ENCODE measurements at regions not wholly inside any gene's neighbourhood (a gene's known extent, or its start where the extent isn't known, plus 50 kb on each side); places are given as distances from the start of the nearest gene placed in this dataset.
"Not testable (repeated sequence)": the region's sequence is repeated elsewhere in the genome, so short reads cannot be mapped to it uniquely, and the experiment has no call there.

GRCh38 chr3:139109271-139109670 lies 64.6 kb upstream of the PRR23C start:
- H3K27me3 ChIP-seq (replicated peaks in 1 of 4; ENCODE audit: control extremely low read depth in 1 of 4, control insufficient read depth in 3 of 4, insufficient read depth in 4 of 4, low read length in 3 of 4), result peaks cover 0 to 7% (median 2%) of the 10 kb centered on the region in 4 experiments
- TF ChIP-seq EZH2 (IDR thresholded peaks at IDR 0.05; ENCODE audit: borderline replicate concordance, insufficient read depth, low read depth, low read length, poor library complexity, severe bottlenecking), result no peak
- no peak for TF ChIP-seq CTCF (IDR thresholded peaks at IDR 0.05)
- H3K79me2 ChIP-seq (ENCODE audit: control insufficient read depth, insufficient read depth, low read length), result no peaks in the 10 kb centered on the region
- H3K4me3 ChIP-seq (ENCODE audit: control extremely low read depth in 1 of 5, extremely low read depth in 1 of 5, insufficient read depth in 1 of 5, low read depth in 2 of 5, low read length in 4 of 5), result no peak overlapping the region
- Mint-ChIP-seq H3K4me3 (no peak overlapping the region), H3K4me1 (no peaks in the 10 kb centered on the region), H3K27ac (no peak overlapping the region), H3K27me3 (peaks cover 12% of the 10 kb centered on the region), H3K9me3 (ENCODE audit: insufficient read depth) (no peaks in the 10 kb centered on the region)
- H3K9me3 ChIP-seq (ENCODE audit: control extremely low read depth in 1 of 3, control insufficient read depth in 2 of 3, insufficient read depth in 1 of 3, low read length in 2 of 3), result no peaks in the 10 kb centered on the region
- H3K36me3 ChIP-seq (replicated peaks in 1 of 2; ENCODE audit: control extremely low read depth in 1 of 2, control insufficient read depth in 1 of 2, extremely low read depth in 1 of 2, insufficient read depth in 2 of 2, low read length in 1 of 2), result no peaks in the 10 kb centered on the region
- ATAC-seq (ENCODE audit: low read depth), result no peak
- intact Hi-C loops (cut with micrococcal nuclease), result no loop called here
- no peak overlapping the region for H3K27ac ChIP-seq (ENCODE audit: low read length in 2 of 2)
- H3K4me1 ChIP-seq (ENCODE audit: control insufficient read depth in 2 of 2, insufficient read depth in 2 of 2, low read length in 2 of 2), result no peaks in the 10 kb centered on the region
- POLR2A ChIA-PET, result no interaction called here
- no peak overlapping the region for H3K4me2 ChIP-seq (replicated peaks; ENCODE audit: low read depth, low read length, poor library complexity, severe bottlenecking)
- DNase-seq, result no peak
- H3K9ac ChIP-seq (ENCODE audit: low read length), result no peak overlapping the region
- CTCF ChIA-PET, result interaction anchor here (0.6 to 1.0 kb wide), 2 partner anchors 14 to 173 kb away, joined by 3 read pairs; no protein-coding TSS in a partner anchor
- no peak overlapping the region for H2AFZ ChIP-seq (ENCODE audit: insufficient read depth, low read depth, low read length, poor library complexity, severe bottlenecking)
- no peaks in the 10 kb centered on the region for H4K20me1 ChIP-seq (ENCODE audit: control insufficient read depth, insufficient read depth, low read length, poor library complexity, severe bottlenecking)
- 92% methylated on average over 5 of the region's 5 CpGs for WGBS (ENCODE audit: insufficient coverage)

- H3K27me3 Mint-ChIP-seq, result peaks cover 12% of the 10 kb centered on the region
- H3K4me1 Mint-ChIP-seq, result no peaks in the 10 kb centered on the region
- intact Hi-C loops (cut with micrococcal nuclease), result no loop called here
- H3K9me3 ChIP-seq (ENCODE audit: control extremely low read depth in 1 of 3, control insufficient read depth in 2 of 3, insufficient read depth in 1 of 3, low read length in 2 of 3), result no peaks in the 10 kb centered on the region
- no peak for DNase-seq
- ChIA-PET POLR2A (no interaction called here), CTCF (no interaction called here)
- H2AFZ ChIP-seq (ENCODE audit: insufficient read depth, low read depth, low read length, poor library complexity, severe bottlenecking), result no peak overlapping the region
- H3K27ac Mint-ChIP-seq, result no peak overlapping the region
- 76% methylated on average over 10 of the region's 10 CpGs for WGBS (ENCODE audit: insufficient coverage)
- no peaks in the 10 kb centered on the region for H4K20me1 ChIP-seq (ENCODE audit: control insufficient read depth, insufficient read depth, low read length, poor library complexity, severe bottlenecking)
- H3K4me1 ChIP-seq (ENCODE audit: control insufficient read depth in 2 of 2, insufficient read depth in 2 of 2, low read length in 2 of 2), result no peaks in the 10 kb centered on the region
- H3K4me3 Mint-ChIP-seq, result no peak overlapping the region
- H3K9me3 Mint-ChIP-seq (ENCODE audit: insufficient read depth), result no peaks in the 10 kb centered on the region
- no peak for TF ChIP-seq EZH2 (IDR thresholded peaks at IDR 0.05; ENCODE audit: borderline replicate concordance, insufficient read depth, low read depth, low read length, poor library complexity, severe bottlenecking)
- no peak for TF ChIP-seq CTCF (IDR thresholded peaks at IDR 0.05)
- no peaks in the 10 kb centered on the region for H3K79me2 ChIP-seq (ENCODE audit: control insufficient read depth, insufficient read depth, low read length)
- H3K27me3 ChIP-seq (replicated peaks in 1 of 4; ENCODE audit: control extremely low read depth in 1 of 4, control insufficient read depth in 3 of 4, insufficient read depth in 4 of 4, low read length in 3 of 4), result peaks cover 0 to 7% (median 2%) of the 10 kb centered on the region in 4 experiments
- no peaks in the 10 kb centered on the region for H3K36me3 ChIP-seq (replicated peaks in 1 of 2; ENCODE audit: control extremely low read depth in 1 of 2, control insufficient read depth in 1 of 2, extremely low read depth in 1 of 2, insufficient read depth in 2 of 2, low read length in 1 of 2)
- no peak for ATAC-seq (ENCODE audit: low read depth)
- no peak overlapping the region for H3K9ac ChIP-seq (ENCODE audit: low read length)
- no peak overlapping the region for H3K27ac ChIP-seq (ENCODE audit: low read length in 2 of 2)
- H3K4me3 ChIP-seq (ENCODE audit: control extremely low read depth in 1 of 5, extremely low read depth in 1 of 5, insufficient read depth in 1 of 5, low read depth in 2 of 5, low read length in 4 of 5), result no peak overlapping the region
- H3K4me2 ChIP-seq (replicated peaks; ENCODE audit: low read depth, low read length, poor library complexity, severe bottlenecking), result no peak overlapping the region
Observed at GRCh38 chr3:139110072-139110830, 65.6 kb upstream of the PRR23C start.

GRCh38 chr3:139110929-139111328 lies 66.2 kb upstream of the PRR23C start:
- H2AFZ ChIP-seq (ENCODE audit: insufficient read depth, low read depth, low read length, poor library complexity, severe bottlenecking); H3K36me3 ChIP-seq (replicated peaks in 1 of 2; ENCODE audit: control extremely low read depth in 1 of 2, control insufficient read depth in 1 of 2, extremely low read depth in 1 of 2, insufficient read depth in 2 of 2, low read length in 1 of 2); H3K4me3 Mint-ChIP-seq; intact Hi-C loops (cut with micrococcal nuclease); H3K9me3 ChIP-seq (ENCODE audit: control extremely low read depth in 1 of 3, control insufficient read depth in 2 of 3, insufficient read depth in 1 of 3, low read length in 2 of 3); H3K4me1 ChIP-seq (ENCODE audit: control insufficient read depth in 2 of 2, insufficient read depth in 2 of 2, low read length in 2 of 2); H3K4me2 ChIP-seq (replicated peaks; ENCODE audit: low read depth, low read length, poor library complexity, severe bottlenecking); H3K9me3 Mint-ChIP-seq (ENCODE audit: insufficient read depth); H3K27me3 ChIP-seq (replicated peaks in 1 of 4; ENCODE audit: control extremely low read depth in 1 of 4, control insufficient read depth in 3 of 4, insufficient read depth in 4 of 4, low read length in 3 of 4); POLR2A ChIA-PET; H3K4me3 ChIP-seq (ENCODE audit: control extremely low read depth in 1 of 5, extremely low read depth in 1 of 5, insufficient read depth in 1 of 5, low read depth in 2 of 5, low read length in 4 of 5); H4K20me1 ChIP-seq (ENCODE audit: control insufficient read depth, insufficient read depth, low read length, poor library complexity, severe bottlenecking); H3K9ac ChIP-seq (ENCODE audit: low read length); ATAC-seq (ENCODE audit: low read depth); H3K4me1 Mint-ChIP-seq; DNase-seq; H3K27ac Mint-ChIP-seq; H3K79me2 ChIP-seq (ENCODE audit: control insufficient read depth, insufficient read depth, low read length); H3K27ac ChIP-seq (ENCODE audit: low read length in 2 of 2): not testable (repeated sequence)
- no CpG with 5 or more reads among the region's 2 CpGs for WGBS (ENCODE audit: insufficient coverage)
- CTCF ChIA-PET, result interaction anchor here (0.7 to 1.6 kb wide), 3 partner anchors 27 to 1098 kb away, joined by 3 to 7 read pairs (median 4); no protein-coding TSS in a partner anchor
- H3K27me3 Mint-ChIP-seq, result peaks cover 12% of the 10 kb centered on the region

Data from B cell (primary cell).